Omental fat pad (tissue), 3 donors: ENCODE measurements at regions not wholly inside any gene's neighbourhood (a gene's known extent, or its start where the extent isn't known, plus 50 kb on each side); places are given as distances from the start of the nearest gene placed in this dataset.

ENCODE experiments used
- ATAC-seq: fragments of 150-250 bp; one replicate; pipeline ENCODE4 v1.9.1; 2016; ENCODE audit warnings: mild to moderate bottlenecking, moderate library complexity; ENCODE audit not compliant: low FRiP score
- DNase-seq: peaks from one replicate; pipeline ENCODE4 v3.0.0-alpha.2; 2019; ENCODE audit warnings: low spot score
- TF ChIP-seq, protein P1 (sequence below), 3 donors: fragments of 450-650 bp; IDR thresholded peaks; one replicate each; pipeline ENCODE4 v1.5.1; 2016 to 2017; ENCODE audit warnings: antibody characterized with exemption in 3 of 3, mild to moderate bottlenecking in 3 of 3, moderate library complexity in 2 of 3

DNA sequence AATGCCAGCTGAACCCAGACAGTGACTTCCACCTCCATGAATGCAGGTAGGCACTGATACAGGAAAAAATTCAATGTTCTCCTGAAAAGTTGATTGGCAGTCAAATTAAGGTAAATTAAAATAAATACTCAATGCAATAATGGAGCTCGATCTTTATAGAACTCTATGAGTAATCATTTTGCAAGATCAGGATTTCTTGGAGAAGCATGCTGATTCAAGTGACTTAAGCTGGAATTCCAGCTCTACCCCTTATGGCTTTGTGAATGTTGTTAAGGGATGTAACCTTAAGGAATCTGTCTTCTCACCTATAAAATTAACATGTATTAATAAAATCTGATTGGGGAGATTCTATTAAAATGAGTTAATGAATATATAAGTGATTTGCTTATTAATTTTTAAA is 145.1 kb downstream of the QPCT start:
- no peak for ATAC-seq
- TF ChIP-seq, protein P1, sequence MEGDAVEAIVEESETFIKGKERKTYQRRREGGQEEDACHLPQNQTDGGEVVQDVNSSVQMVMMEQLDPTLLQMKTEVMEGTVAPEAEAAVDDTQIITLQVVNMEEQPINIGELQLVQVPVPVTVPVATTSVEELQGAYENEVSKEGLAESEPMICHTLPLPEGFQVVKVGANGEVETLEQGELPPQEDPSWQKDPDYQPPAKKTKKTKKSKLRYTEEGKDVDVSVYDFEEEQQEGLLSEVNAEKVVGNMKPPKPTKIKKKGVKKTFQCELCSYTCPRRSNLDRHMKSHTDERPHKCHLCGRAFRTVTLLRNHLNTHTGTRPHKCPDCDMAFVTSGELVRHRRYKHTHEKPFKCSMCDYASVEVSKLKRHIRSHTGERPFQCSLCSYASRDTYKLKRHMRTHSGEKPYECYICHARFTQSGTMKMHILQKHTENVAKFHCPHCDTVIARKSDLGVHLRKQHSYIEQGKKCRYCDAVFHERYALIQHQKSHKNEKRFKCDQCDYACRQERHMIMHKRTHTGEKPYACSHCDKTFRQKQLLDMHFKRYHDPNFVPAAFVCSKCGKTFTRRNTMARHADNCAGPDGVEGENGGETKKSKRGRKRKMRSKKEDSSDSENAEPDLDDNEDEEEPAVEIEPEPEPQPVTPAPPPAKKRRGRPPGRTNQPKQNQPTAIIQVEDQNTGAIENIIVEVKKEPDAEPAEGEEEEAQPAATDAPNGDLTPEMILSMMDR (IDR thresholded peaks at IDR 0.05) = no peak
- DNase-seq = no peak

DNA sequence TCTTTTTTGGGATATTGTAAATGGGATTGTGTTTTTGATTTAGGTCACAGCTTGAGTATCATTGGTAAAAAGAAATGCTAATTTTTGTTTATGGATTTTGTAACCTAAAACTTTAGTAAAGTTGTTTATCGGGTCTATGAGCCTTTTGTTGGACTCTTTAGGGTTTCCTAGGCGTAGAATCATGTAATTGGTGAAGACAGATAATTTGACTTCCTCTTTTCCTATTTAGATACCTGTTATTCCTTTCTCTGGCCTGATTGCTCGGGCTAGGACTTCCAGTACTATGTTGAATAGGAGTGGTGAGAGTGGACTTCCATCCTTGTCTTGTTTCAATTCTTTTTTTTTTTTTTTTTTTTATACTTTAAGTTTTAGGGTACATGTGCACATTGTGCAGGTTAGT is 149.0 kb downstream of the QPCT start:
- TF ChIP-seq, protein P1 (IDR thresholded peaks at IDR 0.05) = no peak
- DNase-seq (no peak), ATAC-seq (no peak)

DNA sequence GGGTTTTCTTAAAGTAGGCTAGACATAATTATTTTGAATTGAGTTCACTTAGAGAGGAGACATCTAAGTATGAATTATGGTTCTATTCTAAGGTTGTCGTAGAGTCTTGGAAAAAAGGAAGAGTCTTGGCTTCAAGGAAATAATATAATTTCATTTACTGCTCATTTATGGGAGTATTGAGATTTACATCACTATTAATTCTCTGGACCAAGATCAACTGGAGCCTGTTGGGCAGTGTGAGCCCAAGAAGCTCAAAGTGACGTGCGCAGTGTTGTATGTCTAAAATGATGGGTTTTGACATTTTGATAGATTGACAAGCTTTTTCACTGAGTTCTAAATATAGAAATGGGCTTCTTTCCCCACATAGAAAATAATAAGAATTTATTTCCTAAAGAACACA is 154.7 kb downstream of the QPCT start:
- ATAC-seq (no peak), DNase-seq (no peak)
- TF ChIP-seq, protein P1 (IDR thresholded peaks at IDR 0.05) = no peak

DNA sequence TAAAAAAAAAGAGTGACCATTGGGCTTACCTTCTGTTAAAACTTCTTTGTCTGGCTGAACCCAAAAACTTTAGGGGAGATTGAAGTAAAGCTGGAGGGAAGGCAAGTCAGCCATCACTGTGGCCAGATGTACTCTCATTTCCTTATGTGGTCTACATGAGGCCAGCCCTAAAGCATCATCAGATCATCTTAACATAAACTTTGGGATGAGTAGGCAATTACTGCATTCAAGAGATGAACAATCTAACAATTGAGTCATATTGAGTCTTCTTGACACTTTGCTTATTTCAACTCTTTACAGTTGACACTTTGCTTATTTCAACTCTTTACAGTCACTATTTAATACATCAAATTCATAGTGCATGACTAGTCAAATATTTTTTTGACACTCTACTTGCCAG is 155.6 kb downstream of the QPCT start:
- ATAC-seq (no peak), DNase-seq (no peak)
- TF ChIP-seq, protein P1 (IDR thresholded peaks at IDR 0.05) = no peak

DNA sequence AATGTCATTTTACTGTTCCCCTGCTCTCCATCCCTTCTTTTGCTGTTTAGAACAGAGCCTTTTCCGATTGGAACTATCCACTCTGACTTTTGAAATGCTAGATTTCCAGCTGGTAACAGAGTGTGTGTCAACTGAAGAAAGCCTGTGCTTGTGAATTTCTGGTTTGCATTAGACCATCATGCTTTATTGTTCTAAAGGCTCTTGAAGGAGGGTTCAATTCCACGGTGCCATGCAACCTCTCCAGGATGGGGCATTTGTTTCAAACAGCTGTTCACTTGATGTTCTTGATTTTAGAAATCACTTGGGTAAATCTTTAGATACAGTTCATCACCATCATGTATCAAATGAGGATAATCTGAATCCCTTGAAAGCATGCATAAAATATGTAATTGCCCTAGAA is 156.7 kb downstream of the QPCT start:
- TF ChIP-seq, protein P1 (IDR thresholded peaks at IDR 0.05) = no peak
- DNase-seq = no peak
- ATAC-seq = no peak

DNA sequence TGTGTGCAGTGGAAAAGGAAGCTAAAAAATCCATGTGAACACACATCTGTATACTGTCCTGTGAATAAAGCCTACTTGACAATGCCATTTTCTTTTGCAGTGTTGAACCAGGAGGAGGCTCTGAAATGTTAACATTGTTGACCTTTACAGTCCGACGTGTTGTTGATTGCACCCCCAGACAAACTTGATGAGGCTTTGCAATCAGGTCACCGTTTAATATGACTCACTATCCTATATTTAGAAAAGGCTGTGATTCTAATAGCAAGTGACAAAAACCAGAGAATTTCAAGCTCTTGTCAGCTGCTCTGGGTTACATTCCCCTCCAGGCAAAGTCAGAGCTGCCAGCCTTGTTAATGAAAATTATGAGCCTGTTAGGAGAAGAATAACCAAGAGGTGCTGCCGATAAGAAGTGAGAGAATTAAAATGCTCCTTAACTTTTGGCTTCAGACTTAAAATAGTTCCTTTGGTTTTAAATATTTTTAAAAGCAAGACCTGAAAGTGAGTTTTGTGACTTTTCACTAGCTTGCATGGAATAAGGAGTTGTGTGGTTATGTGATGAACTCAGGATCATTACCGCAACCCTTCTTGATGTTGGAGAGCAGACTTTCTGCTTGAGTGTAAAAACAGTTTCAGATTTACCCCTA is 162.1 kb downstream of the QPCT start:
- DNase-seq = no peak
- no peak for ATAC-seq

DNA sequence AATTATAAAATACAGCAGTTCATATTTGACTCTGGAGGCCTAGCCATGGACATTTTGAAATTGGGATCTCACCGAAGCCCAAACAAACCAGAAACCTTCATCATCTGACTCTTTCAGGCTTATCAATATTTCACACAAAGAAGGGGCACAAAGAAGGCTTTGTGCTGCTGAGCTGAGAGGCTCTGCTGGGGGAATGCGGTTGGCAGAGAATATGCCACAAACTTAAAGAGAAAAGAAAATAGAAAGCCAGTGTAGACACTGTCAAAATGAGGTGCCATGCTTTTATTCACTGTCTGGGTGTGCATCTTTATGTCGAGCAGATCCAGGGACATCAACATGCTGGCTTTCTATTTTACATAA is 162.6 kb downstream of the QPCT start:
- DNase-seq (no peak), ATAC-seq (no peak)
- TF ChIP-seq, protein P1 (IDR thresholded peaks at IDR 0.05) = no peak

More for the DNA sequence above, 162.1 kb downstream of the QPCT start:
- TF ChIP-seq, protein P1 (IDR thresholded peaks at IDR 0.05) = no peak
